Upper lobe of left lung (tissue), 6 donors: ENCODE measurements at regions not wholly inside any gene's neighbourhood (a gene's known extent, or its start where the extent isn't known, plus 50 kb on each side); places are given as distances from the start of the nearest gene placed in this dataset.

ENCODE experiments used
- ATAC-seq, 2 donors: fragments of 200-7000 bp; cut with Tn5 transposase; one replicate each; pipeline ENCODE4 v1.9.1; 2022; ENCODE audit warnings: mild to moderate bottlenecking in 2 of 2, moderate library complexity in 2 of 2; ENCODE audit not compliant: low FRiP score in 2 of 2
- DNase-seq, 2 donors: peaks; one replicate each; pipeline ENCODE4 v3.0.0-alpha.2; 2019 to 2020
- H3K27ac ChIP-seq, 4 donors: fragments of 200-600 bp; sonication (generic); one replicate each; pipeline ENCODE4 v1.5.1; 2016 to 2019
- H3K27me3 ChIP-seq, 4 donors: fragments of 200-600 bp; sonication (generic); one replicate each; pipeline ENCODE4 v1.5.1; 2017 to 2019
- H3K36me3 ChIP-seq, 4 donors: fragments of 200-600 bp; sonication (generic); one replicate each; pipeline ENCODE4 v1.5.1; 2016 to 2019
- H3K4me1 ChIP-seq, 4 donors: fragments of 200-600 bp; sonication (generic); one replicate each; pipeline ENCODE4 v1.5.1; 2018 to 2019
- H3K4me3 ChIP-seq, 4 donors: fragments of 200-600 bp; sonication (generic); one replicate each; pipeline ENCODE4 v1.5.1; 2017 to 2019; ENCODE audit warnings: mild to moderate bottlenecking in 2 of 4, moderate library complexity in 1 of 4
- H3K9me3 ChIP-seq, 4 donors: fragments of 200-600 bp; sonication (generic); one replicate each; pipeline ENCODE4 v1.5.1; 2018 to 2019
- CTCF ChIP-seq, 6 experiments: fragments of 450-650 bp in 4 of 6; fragments of 200-600 bp in 2 of 6; sonication (generic) in 2 of 6; IDR thresholded peaks; one replicate each; pipeline ENCODE4 v1.5.1; 2016 to 2019; ENCODE audit warnings: antibody characterized with exemption in 6 of 6
- EP300 ChIP-seq, 4 donors: sonication (generic); formaldehyde crosslinking; IDR thresholded peaks; one replicate each; pipeline ENCODE4 v1.5.1; 2017; ENCODE audit warnings: antibody characterized with exemption in 4 of 4, control low read depth in 2 of 4
- POLR2A ChIP-seq, 4 donors: fragments of 450-650 bp; IDR thresholded peaks; one replicate each; pipeline ENCODE4 v1.5.1; 2016 to 2017; ENCODE audit warnings: antibody characterized with exemption in 4 of 4, mild to moderate bottlenecking in 2 of 4
- POLR2AphosphoS5 ChIP-seq, 2 donors: sonication (generic); formaldehyde crosslinking; IDR thresholded peaks; one replicate each; pipeline ENCODE4 v1.5.1; 2017; ENCODE audit warnings: antibody characterized with exemption in 2 of 2
- WGBS, 2 donors: methylation state at CpG; one replicate each; pipeline ENCODE4 v1.1.5; 2017 to 2018; 5-methylcytosine and 5-hydroxymethylcytosine counted together
- donor health status: DM: no; HTN: no; CAD: no; lungs with moderate emphysema.
- donor health status: DM: no; HTN: yes; CAD: no; lungs with severe emphysema.

DNA sequence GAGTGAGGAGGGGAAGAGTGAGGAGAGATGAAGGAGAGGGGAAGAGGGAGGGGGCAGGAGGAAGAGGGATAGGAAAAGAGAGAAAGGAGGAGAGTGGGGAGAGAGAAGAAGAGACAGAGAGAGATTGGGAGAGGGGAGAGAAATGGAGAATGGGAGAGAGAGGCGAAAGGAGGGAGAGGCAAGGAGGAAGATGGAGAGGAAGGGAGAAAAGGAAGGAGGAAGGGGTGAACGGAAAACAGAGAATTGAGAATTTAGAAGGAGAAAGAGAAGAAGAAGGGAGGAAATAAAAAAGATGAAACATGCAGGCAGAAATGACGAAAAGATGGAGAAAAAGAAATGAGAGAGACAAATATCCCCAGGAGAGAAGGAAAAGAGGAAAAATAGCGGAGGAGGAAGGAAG lies 502.8 kb downstream of the MN1 start:
- 26 to 42% methylated on average over 4 of the region's 4 CpGs for WGBS, 2 donors
- Histone ChIP-seq H3K9me3 (no peaks in the 10 kb centered on the region), H3K4me1 (no peaks in the 10 kb centered on the region), H3K27ac (no peak overlapping the region), H3K36me3 (no peaks in the 10 kb centered on the region), H3K27me3 (no peaks in the 10 kb centered on the region), H3K4me3 (peak overlapping the region in 1 of 4 donors; percentile 1)
- no peak for DNase-seq
- ATAC-seq, result no peak
- TF ChIP-seq EP300 (IDR thresholded peaks at IDR 0.05) (no peak), POLR2A (IDR thresholded peaks at IDR 0.05) (no peak), CTCF (IDR thresholded peaks at IDR 0.05) (no peak), POLR2AphosphoS5 (IDR thresholded peaks at IDR 0.05) (no peak)

GRCh38 chr22:27299181-27300085 lies 502.1 kb downstream of the MN1 start:
- 41 to 47% methylated on average over 31 to 33 of the region's 33 CpGs for WGBS, 2 donors
- H3K27ac ChIP-seq, result no peak overlapping the region
- no peaks in the 10 kb centered on the region for H3K27me3 ChIP-seq
- H3K9me3 ChIP-seq, result no peaks in the 10 kb centered on the region
- DNase-seq, result peak in 1 of 2 donors; percentile 46
- H3K4me3 ChIP-seq, result peak overlapping the region in 1 of 4 donors; percentile 1
- H3K36me3 ChIP-seq, result no peaks in the 10 kb centered on the region
- ATAC-seq, result peak in 1 of 2 donors; percentile 65
- TF ChIP-seq CTCF (IDR thresholded peaks at IDR 0.05) (no peak), POLR2AphosphoS5 (IDR thresholded peaks at IDR 0.05) (no peak), EP300 (IDR thresholded peaks at IDR 0.05) (no peak), POLR2A (IDR thresholded peaks at IDR 0.05) (no peak)
- no peaks in the 10 kb centered on the region for H3K4me1 ChIP-seq

DNA sequence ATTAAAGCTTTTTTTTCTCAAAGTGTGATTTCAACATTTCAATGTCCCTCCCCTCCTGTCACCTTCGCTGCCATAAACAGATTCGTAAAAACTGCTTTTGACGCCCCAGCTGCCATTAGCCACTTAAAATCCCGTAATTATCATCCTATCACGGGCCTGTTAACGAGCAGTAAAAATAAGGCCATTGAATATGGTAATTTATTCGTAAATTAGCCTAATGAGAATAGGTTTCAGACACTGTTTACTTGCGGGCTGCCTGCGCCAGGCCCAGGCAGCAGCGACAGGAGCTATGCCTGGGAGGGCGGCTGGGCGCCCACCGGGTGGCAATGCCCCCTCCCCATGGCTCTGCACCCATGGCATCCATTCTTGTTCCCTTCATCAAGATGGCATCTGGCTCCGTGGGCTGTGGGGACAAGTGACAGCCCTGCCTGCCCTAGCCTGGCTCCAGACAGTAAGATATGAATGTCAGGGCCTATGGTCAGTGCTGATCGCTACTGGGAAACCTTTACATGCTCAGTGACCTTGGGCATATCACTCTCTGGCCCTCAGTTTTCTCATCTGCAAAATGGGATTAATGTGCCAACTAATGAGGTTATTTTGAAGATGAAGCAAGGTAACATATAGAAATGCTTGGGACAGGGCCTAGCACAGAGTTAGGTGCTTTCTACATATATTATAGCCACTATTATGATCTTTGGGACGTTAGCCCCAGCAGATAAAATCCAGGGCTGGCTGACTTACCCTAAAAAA lies 500.8 kb downstream of the MN1 start:
- WGBS, 2 donors, result 86 to 93% methylated on average over 12 to 16 of the region's 16 CpGs
- no peaks in the 10 kb centered on the region for H3K27me3 ChIP-seq
- H3K9me3 ChIP-seq, result no peaks in the 10 kb centered on the region

GRCh38 chr22:27302501-27302900 lies 499.1 kb downstream of the MN1 start:
- H3K27ac ChIP-seq, result no peak overlapping the region
- WGBS, 2 donors, result 85 to 94% methylated on average over 11 of the region's 11 CpGs
- H3K4me3 ChIP-seq, result no peak overlapping the region
- H3K9me3 ChIP-seq, result no peaks in the 10 kb centered on the region
- no peaks in the 10 kb centered on the region for H3K27me3 ChIP-seq
- ATAC-seq (no peak), DNase-seq (no peak)
- no peaks in the 10 kb centered on the region for H3K36me3 ChIP-seq
- no peaks in the 10 kb centered on the region for H3K4me1 ChIP-seq
- TF ChIP-seq POLR2AphosphoS5 (IDR thresholded peaks at IDR 0.05) (no peak), CTCF (IDR thresholded peaks at IDR 0.05) (no peak), POLR2A (IDR thresholded peaks at IDR 0.05) (no peak), EP300 (IDR thresholded peaks at IDR 0.05) (no peak)

More for the DNA sequence above, 500.8 kb downstream of the MN1 start:
- no peaks in the 10 kb centered on the region for H3K4me1 ChIP-seq
- no peaks in the 10 kb centered on the region for H3K36me3 ChIP-seq
- H3K4me3 ChIP-seq, result no peak overlapping the region
- TF ChIP-seq CTCF (IDR thresholded peaks at IDR 0.05), result no peak
- TF ChIP-seq POLR2AphosphoS5 (IDR thresholded peaks at IDR 0.05), result no peak
- TF ChIP-seq POLR2A (IDR thresholded peaks at IDR 0.05), result no peak
- no peak for TF ChIP-seq EP300 (IDR thresholded peaks at IDR 0.05)
- ATAC-seq (no peak), DNase-seq (peak in 1 of 2 donors; percentile 52)
- H3K27ac ChIP-seq, result no peak overlapping the region
